Endodermal cell (in vitro differentiated cells): ENCODE measurements at regions not wholly inside any gene's neighbourhood (a gene's known extent, or its start where the extent isn't known, plus 50 kb on each side); places are given as distances from the start of the nearest gene placed in this dataset.

Experiments
- DNase-seq: peaks from one replicate; pipeline ENCODE4 v3.0.0-alpha.2; 2017
- H3K27ac ChIP-seq: 2 replicates; pipeline ENCODE4 v1.5.1; 2013; ENCODE audit warnings: mild to moderate bottlenecking, low read depth, low read length, moderate library complexity
- H3K27me3 ChIP-seq: 2 replicates; pipeline ENCODE4 v1.6.1; 2013; ENCODE audit warnings: mild to moderate bottlenecking, low read length, moderate library complexity; ENCODE audit not compliant: insufficient read depth, control insufficient read depth, poor library complexity, severe bottlenecking
- H3K36me3 ChIP-seq: 2 replicates; pipeline ENCODE4 v1.7.0; 2013; ENCODE audit warnings: mild to moderate bottlenecking, low read length, moderate library complexity; ENCODE audit not compliant: control insufficient read depth, insufficient read depth
- H3K4me1 ChIP-seq: one replicate; pipeline ENCODE4 v1.7.0; 2013; ENCODE audit warnings: low read length; ENCODE audit not compliant: control insufficient read depth, insufficient read depth
- H3K4me3 ChIP-seq: 2 replicates; pipeline ENCODE4 v1.5.1; 2013; ENCODE audit warnings: mild to moderate bottlenecking, low read length, moderate library complexity
- H3K9ac ChIP-seq: 2 replicates; pipeline ENCODE4 v1.6.1; 2013; ENCODE audit warnings: mild to moderate bottlenecking, low read length, moderate library complexity; ENCODE audit not compliant: poor library complexity, severe bottlenecking; ENCODE audit errors: extremely low read depth
- H3K9me3 ChIP-seq: 2 replicates; pipeline ENCODE4 v1.6.1; 2013; ENCODE audit warnings: mild to moderate bottlenecking, low read length, moderate library complexity; ENCODE audit not compliant: control insufficient read depth
- H3K27ac Mint-ChIP-seq: 2 replicates; pipeline ENCODE4 v1.8.0; 2020; ENCODE audit warnings: mixed read lengths
- H3K27me3 Mint-ChIP-seq: 2 replicates; pipeline ENCODE4 v1.8.0; 2021; ENCODE audit warnings: mild to moderate bottlenecking, mixed read lengths; ENCODE audit not compliant: insufficient read depth
- H3K36me3 Mint-ChIP-seq: 2 replicates; pipeline ENCODE4 v1.8.0; 2020; ENCODE audit warnings: low read depth, mixed read lengths
- H3K4me1 Mint-ChIP-seq: 2 replicates; pipeline ENCODE4 v1.8.0; 2020; ENCODE audit warnings: mixed read lengths
- H3K4me3 Mint-ChIP-seq: 2 replicates; pipeline ENCODE4 v1.8.0; 2020; ENCODE audit warnings: mild to moderate bottlenecking, moderate library complexity, mixed read lengths
- H3K9me3 Mint-ChIP-seq: 2 replicates; pipeline ENCODE4 v1.8.0; 2020; ENCODE audit warnings: mild to moderate bottlenecking, mixed read lengths
- WGBS, 2 experiments: methylation state at CpG; one replicate each; pipeline versions ENCODE4 v1.1.5 to v1.1.7; 2013; ENCODE audit warnings: missing lambda C conversion rate in 2 of 2, mixed read lengths in 1 of 2; ENCODE audit not compliant: insufficient coverage in 1 of 2, insufficient read length in 1 of 2; 5-methylcytosine and 5-hydroxymethylcytosine counted together
- TF ChIP-seq, protein P1 (sequence below): fragments of 200-600 bp; sonication (generic); conservative IDR thresholded peaks from 2 replicates; pipeline ENCODE4 v1.5.0; 2021; ENCODE audit warnings: antibody characterized with exemption, mild to moderate bottlenecking

GRCh38 chr6:14509120-14509519, 391.5 kb downstream of the CD83 start:
- DNase-seq: no peak
- Mint-ChIP-seq H3K36me3 (peaks cover 24% of the 10 kb centered on the region), H3K27me3 (no peaks in the 10 kb centered on the region), H3K4me3 (no peak overlapping the region), H3K27ac (no peak overlapping the region), H3K9me3 (peaks cover 2% of the 10 kb centered on the region), H3K4me1 (peaks cover 6% of the 10 kb centered on the region)
- Histone ChIP-seq H3K9ac (no peak overlapping the region), H3K9me3 (no peaks in the 10 kb centered on the region), H3K27me3 (no peaks in the 10 kb centered on the region), H3K27ac (no peak overlapping the region), H3K4me3 (no peak overlapping the region), H3K4me1 (peaks cover 3% of the 10 kb centered on the region), H3K36me3 (no peaks in the 10 kb centered on the region)
- TF ChIP-seq, protein P1, sequence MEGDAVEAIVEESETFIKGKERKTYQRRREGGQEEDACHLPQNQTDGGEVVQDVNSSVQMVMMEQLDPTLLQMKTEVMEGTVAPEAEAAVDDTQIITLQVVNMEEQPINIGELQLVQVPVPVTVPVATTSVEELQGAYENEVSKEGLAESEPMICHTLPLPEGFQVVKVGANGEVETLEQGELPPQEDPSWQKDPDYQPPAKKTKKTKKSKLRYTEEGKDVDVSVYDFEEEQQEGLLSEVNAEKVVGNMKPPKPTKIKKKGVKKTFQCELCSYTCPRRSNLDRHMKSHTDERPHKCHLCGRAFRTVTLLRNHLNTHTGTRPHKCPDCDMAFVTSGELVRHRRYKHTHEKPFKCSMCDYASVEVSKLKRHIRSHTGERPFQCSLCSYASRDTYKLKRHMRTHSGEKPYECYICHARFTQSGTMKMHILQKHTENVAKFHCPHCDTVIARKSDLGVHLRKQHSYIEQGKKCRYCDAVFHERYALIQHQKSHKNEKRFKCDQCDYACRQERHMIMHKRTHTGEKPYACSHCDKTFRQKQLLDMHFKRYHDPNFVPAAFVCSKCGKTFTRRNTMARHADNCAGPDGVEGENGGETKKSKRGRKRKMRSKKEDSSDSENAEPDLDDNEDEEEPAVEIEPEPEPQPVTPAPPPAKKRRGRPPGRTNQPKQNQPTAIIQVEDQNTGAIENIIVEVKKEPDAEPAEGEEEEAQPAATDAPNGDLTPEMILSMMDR: no peak
- 95 to 100% methylated on average over 4 to 5 of the region's 5 CpGs for WGBS, 2 experiments

DNA sequence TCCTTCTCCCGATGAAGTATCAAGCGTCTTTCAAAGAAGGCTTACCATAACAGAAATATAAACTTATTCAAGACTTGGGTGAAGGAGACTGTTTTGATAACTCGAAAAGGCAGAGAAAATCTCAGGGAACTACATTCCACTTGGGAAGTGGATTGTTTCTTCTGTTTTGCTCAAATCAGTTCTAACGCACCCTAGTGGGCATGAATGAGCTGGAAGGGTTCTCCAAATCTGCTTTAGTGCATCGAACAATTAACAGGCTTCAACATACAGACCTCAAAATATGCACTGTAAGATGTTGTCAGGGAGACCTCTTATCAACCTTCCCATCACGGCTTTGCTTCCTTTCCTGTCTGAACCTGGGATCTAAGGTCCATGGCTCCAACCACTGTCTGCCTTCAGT, 392.5 kb downstream of the CD83 start:
- WGBS, 2 experiments: 89 to 92% methylated on average over 6 of the region's 6 CpGs
- peaks cover 8% of the 10 kb centered on the region for H3K4me1 Mint-ChIP-seq
- no peak overlapping the region for H3K27ac Mint-ChIP-seq
- TF ChIP-seq, protein P1: peak; percentile 55
- Histone ChIP-seq H3K27ac (no peak overlapping the region), H3K9me3 (no peaks in the 10 kb centered on the region), H3K9ac (no peak overlapping the region), H3K36me3 (no peaks in the 10 kb centered on the region), H3K4me3 (no peak overlapping the region), H3K4me1 (peaks cover 3% of the 10 kb centered on the region), H3K27me3 (no peaks in the 10 kb centered on the region)
- DNase-seq: no peak
- H3K9me3 Mint-ChIP-seq: peaks cover 2% of the 10 kb centered on the region
- no peak overlapping the region for H3K4me3 Mint-ChIP-seq
- H3K27me3 Mint-ChIP-seq: no peaks in the 10 kb centered on the region
- peaks cover 21% of the 10 kb centered on the region for H3K36me3 Mint-ChIP-seq

DNA sequence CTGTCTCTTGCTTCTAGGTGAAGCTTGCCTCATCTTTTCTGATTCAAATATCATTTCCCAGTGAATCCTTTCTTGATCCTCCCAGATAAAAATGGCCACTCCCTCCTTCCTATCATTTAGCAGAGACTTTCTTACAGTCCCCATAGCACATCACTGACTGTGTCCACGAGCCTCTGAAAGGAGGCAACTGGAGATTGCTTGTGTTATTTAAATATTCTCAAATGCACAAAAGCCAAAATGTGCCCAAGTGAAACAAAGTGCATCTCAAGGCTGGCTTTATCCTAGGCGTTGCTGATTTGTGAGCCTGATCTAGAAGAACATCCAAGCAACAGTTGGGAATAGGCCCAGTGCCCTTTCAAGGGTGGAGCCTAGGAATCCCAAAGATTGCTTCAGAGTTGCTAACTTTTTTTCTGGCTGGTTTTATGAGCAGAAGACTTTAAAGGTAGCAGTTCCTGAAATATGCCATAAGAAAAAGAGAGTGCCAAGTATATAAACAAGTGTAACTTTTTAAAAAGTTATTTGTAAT, 393.6 kb downstream of the CD83 start:
- no peak overlapping the region for H3K27ac Mint-ChIP-seq
- Histone ChIP-seq H3K27ac (no peak overlapping the region), H3K36me3 (no peaks in the 10 kb centered on the region), H3K4me1 (peaks cover 3% of the 10 kb centered on the region), H3K9ac (no peak overlapping the region), H3K4me3 (no peak overlapping the region), H3K9me3 (no peaks in the 10 kb centered on the region), H3K27me3 (no peaks in the 10 kb centered on the region)
- WGBS, 2 experiments: 86 to 92% methylated on average over 1 to 2 of the region's 2 CpGs
- peaks cover 2% of the 10 kb centered on the region for H3K9me3 Mint-ChIP-seq
- peaks cover 21% of the 10 kb centered on the region for H3K36me3 Mint-ChIP-seq
- H3K4me1 Mint-ChIP-seq: peaks cover 8% of the 10 kb centered on the region
- no peak for DNase-seq
- TF ChIP-seq, protein P1: no peak
- no peak overlapping the region for H3K4me3 Mint-ChIP-seq
- H3K27me3 Mint-ChIP-seq: no peaks in the 10 kb centered on the region
